Neural cell (in vitro differentiated cells): ENCODE measurements at regions not wholly inside any gene's neighbourhood (a gene's known extent, or its start where the extent isn't known, plus 50 kb on each side); places are given as distances from the start of the nearest gene placed in this dataset.

ENCODE experiments used
- H2AFZ ChIP-seq: fragments of 200-600, 300-800 bp; sonication (generic), shearing (Covaris generic); 2 replicates; pipeline ENCODE4 v1.6.0; 2014; ENCODE audit warnings: low read depth, mild to moderate bottlenecking, antibody characterized with exemption, low read length, moderate library complexity
- H3F3A ChIP-seq: fragments of 200-600 bp; shearing (Covaris generic); 2 replicates; pipeline ENCODE4 v1.6.1; 2016; ENCODE audit warnings: mild to moderate bottlenecking, moderate library complexity, mixed read lengths, antibody characterized with exemption, low read length; ENCODE audit not compliant: insufficient read depth, poor library complexity, severe bottlenecking
- H3K27ac ChIP-seq: fragments of 200-600, 300-800 bp; sonication (generic), shearing (Covaris generic); 2 replicates; pipeline ENCODE4 v1.5.1; 2014; ENCODE audit warnings: mild to moderate bottlenecking, low read length, moderate library complexity
- H3K27me3 ChIP-seq: fragments of 300-800, 200-600 bp; sonication (generic), shearing (Covaris generic); 2 replicates; pipeline ENCODE4 v1.6.0; 2014; ENCODE audit warnings: mild to moderate bottlenecking, low read depth, low read length, moderate library complexity; ENCODE audit not compliant: insufficient read depth
- H3K36me3 ChIP-seq: fragments of 300-800, 200-600 bp; sonication (generic), shearing (Covaris generic); 2 replicates; pipeline ENCODE4 v1.5.1; 2014; ENCODE audit warnings: mild to moderate bottlenecking, antibody characterized with exemption, low read length, moderate library complexity; ENCODE audit not compliant: insufficient read depth
- H3K4me2 ChIP-seq: fragments of 300-800, 200-600 bp; sonication (generic), shearing (Covaris generic); 2 replicates; pipeline ENCODE4 v1.6.0; 2014; ENCODE audit warnings: mild to moderate bottlenecking, low read length
- H3K4me3 ChIP-seq: fragments of 300-800, 200-600 bp; sonication (generic), shearing (Covaris generic); 2 replicates; pipeline ENCODE4 v1.5.1; 2014; ENCODE audit warnings: mild to moderate bottlenecking, low read length, moderate library complexity
- H3K79me2 ChIP-seq: fragments of 200-600 bp; shearing (Covaris generic); replicated peaks from 2 replicates; pipeline ENCODE4 v1.6.0; 2014; ENCODE audit warnings: mild to moderate bottlenecking, low read length, moderate library complexity; ENCODE audit not compliant: insufficient read depth
- H3K9ac ChIP-seq: fragments of 300-800, 200-600 bp; sonication (generic), shearing (Covaris generic); 2 replicates; pipeline ENCODE4 v1.6.1; 2016; ENCODE audit warnings: mild to moderate bottlenecking, low read length, mixed read lengths
- H3K9me2 ChIP-seq: fragments of 200-600 bp; shearing (Covaris generic); 2 replicates; pipeline ENCODE4 v1.6.1; 2016; ENCODE audit warnings: mild to moderate bottlenecking, low read length, mixed read lengths; ENCODE audit not compliant: insufficient read depth
- H3K9me3 ChIP-seq: fragments of 200-600, 300-800 bp; sonication (generic), shearing (Covaris generic); 2 replicates; pipeline ENCODE4 v1.6.1; 2016; ENCODE audit warnings: mild to moderate bottlenecking, mixed run types, low read length, moderate library complexity, mixed read lengths
- H4K20me1 ChIP-seq: fragments of 200-600 bp; shearing (Covaris generic); 2 replicates; pipeline ENCODE4 v1.6.1; 2016; ENCODE audit warnings: mild to moderate bottlenecking, mixed run types; ENCODE audit not compliant: insufficient read depth
- EP300 ChIP-seq: fragments of 450-650 bp; conservative IDR thresholded peaks from 2 replicates; pipeline ENCODE4 v1.6.1; 2014; ENCODE audit warnings: antibody characterized with exemption, mild to moderate bottlenecking, moderate library complexity; ENCODE audit not compliant: poor library complexity, severe bottlenecking
- EZH2 ChIP-seq: fragments of 200-600, 300-800 bp; shearing (Covaris generic), sonication (generic); IDR thresholded peaks from 2 replicates; pipeline ENCODE4 v1.6.1; 2014; ENCODE audit warnings: antibody characterized with exemption, low read length, borderline replicate concordance, mild to moderate bottlenecking; ENCODE audit not compliant: insufficient read depth, poor library complexity, severe bottlenecking
- MXI1 ChIP-seq: fragments of 450-650 bp; conservative IDR thresholded peaks from 2 replicates; pipeline ENCODE4 v1.6.1; 2014; ENCODE audit warnings: antibody characterized with exemption, mild to moderate bottlenecking; ENCODE audit not compliant: poor library complexity, severe bottlenecking
- POLR2AphosphoS5 ChIP-seq: IDR thresholded peaks from 2 replicates; pipeline ENCODE4 v1.6.1; 2012
- RAD21 ChIP-seq: fragments of 450-650 bp; conservative IDR thresholded peaks from 2 replicates; pipeline ENCODE4 v1.6.1; 2014; ENCODE audit warnings: antibody characterized with exemption, mild to moderate bottlenecking, moderate library complexity
- REST ChIP-seq: IDR thresholded peaks from 2 replicates; pipeline ENCODE4 v1.6.1; 2012; ENCODE audit warnings: borderline replicate concordance
- SMC3 ChIP-seq: fragments of 450-650 bp; conservative IDR thresholded peaks from 2 replicates; pipeline ENCODE4 v1.6.1; 2014; ENCODE audit warnings: antibody characterized with exemption, mild to moderate bottlenecking, moderate library complexity; ENCODE audit not compliant: poor library complexity
- TAF1 ChIP-seq: IDR thresholded peaks from 2 replicates; pipeline ENCODE4 v1.6.1; 2012; ENCODE audit warnings: low read depth
- TF ChIP-seq, protein P1 (sequence below): fragments of 450-650 bp; IDR thresholded peaks from 2 replicates; pipeline ENCODE4 v1.5.1; 2014; ENCODE audit warnings: antibody characterized with exemption, mild to moderate bottlenecking, moderate library complexity; ENCODE audit not compliant: poor library complexity, severe bottlenecking

GRCh38 chr4:134952775-134953174, 751.2 kb upstream of the PABPC4L start:
- no peak overlapping the region for H3K4me3 ChIP-seq
- H3K4me2 ChIP-seq, result no peak overlapping the region
- H3K27ac ChIP-seq, result no peak overlapping the region
- no peak overlapping the region for H2AFZ ChIP-seq
- no peaks in the 10 kb centered on the region for H4K20me1 ChIP-seq
- H3K79me2 ChIP-seq, result no peaks in the 10 kb centered on the region
- H3K36me3 ChIP-seq, result no peaks in the 10 kb centered on the region
- H3K9me3 ChIP-seq, result no peaks in the 10 kb centered on the region
- no peaks in the 10 kb centered on the region for H3K27me3 ChIP-seq
- no peaks in the 10 kb centered on the region for H3F3A ChIP-seq
- no peaks in the 10 kb centered on the region for H3K9me2 ChIP-seq
- H3K9ac ChIP-seq, result no peak overlapping the region
- TF ChIP-seq TAF1, result no peak
- no peak for TF ChIP-seq MXI1
- TF ChIP-seq REST, result no peak
- no peak for TF ChIP-seq EZH2
- TF ChIP-seq RAD21, result no peak
- TF ChIP-seq SMC3, result no peak
- TF ChIP-seq, protein P1, sequence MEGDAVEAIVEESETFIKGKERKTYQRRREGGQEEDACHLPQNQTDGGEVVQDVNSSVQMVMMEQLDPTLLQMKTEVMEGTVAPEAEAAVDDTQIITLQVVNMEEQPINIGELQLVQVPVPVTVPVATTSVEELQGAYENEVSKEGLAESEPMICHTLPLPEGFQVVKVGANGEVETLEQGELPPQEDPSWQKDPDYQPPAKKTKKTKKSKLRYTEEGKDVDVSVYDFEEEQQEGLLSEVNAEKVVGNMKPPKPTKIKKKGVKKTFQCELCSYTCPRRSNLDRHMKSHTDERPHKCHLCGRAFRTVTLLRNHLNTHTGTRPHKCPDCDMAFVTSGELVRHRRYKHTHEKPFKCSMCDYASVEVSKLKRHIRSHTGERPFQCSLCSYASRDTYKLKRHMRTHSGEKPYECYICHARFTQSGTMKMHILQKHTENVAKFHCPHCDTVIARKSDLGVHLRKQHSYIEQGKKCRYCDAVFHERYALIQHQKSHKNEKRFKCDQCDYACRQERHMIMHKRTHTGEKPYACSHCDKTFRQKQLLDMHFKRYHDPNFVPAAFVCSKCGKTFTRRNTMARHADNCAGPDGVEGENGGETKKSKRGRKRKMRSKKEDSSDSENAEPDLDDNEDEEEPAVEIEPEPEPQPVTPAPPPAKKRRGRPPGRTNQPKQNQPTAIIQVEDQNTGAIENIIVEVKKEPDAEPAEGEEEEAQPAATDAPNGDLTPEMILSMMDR, result no peak
- TF ChIP-seq EP300, result no peak
- TF ChIP-seq POLR2AphosphoS5, result no peak

- Histone ChIP-seq H4K20me1 (no peaks in the 10 kb centered on the region), H3K9ac (no peak overlapping the region), H3K36me3 (no peaks in the 10 kb centered on the region), H3K4me3 (no peak overlapping the region), H3K79me2 (no peaks in the 10 kb centered on the region), H3F3A (no peaks in the 10 kb centered on the region), H2AFZ (no peak overlapping the region), H3K27ac (no peak overlapping the region), H3K27me3 (no peaks in the 10 kb centered on the region), H3K9me3 (no peaks in the 10 kb centered on the region), H3K4me2 (no peak overlapping the region), H3K9me2 (no peaks in the 10 kb centered on the region)
- TF ChIP-seq POLR2AphosphoS5 (no peak), EZH2 (no peak), TAF1 (no peak), REST (no peak), SMC3 (no peak), EP300 (no peak), MXI1 (no peak), RAD21 (no peak)
- TF ChIP-seq, protein P1, result no peak
Measured at GRCh38 chr4:134952305-134952704, 750.7 kb upstream of the PABPC4L start.
